AG08395 (cell line): ENCODE measurements at regions not wholly inside any gene's neighbourhood (a gene's known extent, or its start where the extent isn't known, plus 50 kb on each side); places are given as distances from the start of the nearest gene placed in this dataset.

Experiments
- DNase-seq: peaks from one replicate; pipeline ENCODE4 v3.0.0; 2012; ENCODE audit warnings: mixed read lengths, low spot score

DNA sequence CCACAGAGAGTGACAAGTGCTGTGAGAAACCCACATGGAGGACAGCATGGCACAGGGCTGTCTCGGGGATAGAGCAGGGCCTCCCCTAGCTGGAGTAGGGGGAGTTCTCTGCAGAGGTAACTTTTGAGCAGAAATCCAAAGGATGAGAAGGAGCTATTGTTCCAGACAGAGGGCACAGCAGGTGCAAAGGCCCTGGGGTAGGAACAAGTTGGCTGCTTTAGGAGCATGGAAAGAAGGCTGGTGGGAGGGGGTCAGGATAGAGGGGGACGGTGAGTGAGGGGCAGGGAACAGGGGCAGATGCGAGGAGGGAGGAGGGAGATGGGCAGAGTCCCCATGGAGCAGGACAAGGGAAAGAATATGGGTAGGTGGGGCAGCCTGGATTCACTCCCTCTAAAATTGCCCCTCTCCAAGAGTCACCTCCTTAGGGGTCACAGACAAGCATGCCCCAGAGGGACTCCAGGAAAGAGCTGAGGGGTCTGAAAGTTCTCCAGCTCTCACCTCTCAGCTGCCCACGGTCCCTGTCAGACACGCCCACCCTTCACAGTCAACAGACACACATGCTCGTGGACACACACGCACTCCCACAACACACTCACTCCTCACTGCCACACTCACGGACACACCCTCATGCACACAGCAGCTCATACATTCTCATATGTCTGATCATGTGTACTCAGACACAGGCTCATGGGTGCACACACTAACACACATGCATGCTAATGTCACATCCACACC, 110.7 kb downstream of the LITAF start:
- DNase-seq = no peak

DNA sequence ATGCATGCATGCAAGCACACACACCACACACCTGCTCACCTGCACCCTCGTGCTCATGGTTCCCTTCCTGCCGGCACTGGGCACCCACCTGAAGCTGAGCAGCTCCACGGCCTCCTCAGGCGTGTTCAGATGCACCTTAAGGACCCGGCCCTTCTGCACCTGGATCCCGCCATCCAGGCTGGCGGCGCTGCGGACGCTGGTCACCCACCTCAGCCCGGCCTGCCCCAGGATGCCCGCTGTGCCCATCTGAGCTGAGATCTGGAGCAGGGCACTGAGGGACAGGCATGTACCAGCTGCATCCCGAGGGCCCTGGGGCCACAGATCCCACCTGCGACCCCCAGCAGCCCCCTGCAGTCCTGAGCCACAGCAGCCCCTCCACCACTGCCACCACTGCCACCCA, 110.0 kb downstream of the LITAF start:
- DNase-seq = no peak

DNA sequence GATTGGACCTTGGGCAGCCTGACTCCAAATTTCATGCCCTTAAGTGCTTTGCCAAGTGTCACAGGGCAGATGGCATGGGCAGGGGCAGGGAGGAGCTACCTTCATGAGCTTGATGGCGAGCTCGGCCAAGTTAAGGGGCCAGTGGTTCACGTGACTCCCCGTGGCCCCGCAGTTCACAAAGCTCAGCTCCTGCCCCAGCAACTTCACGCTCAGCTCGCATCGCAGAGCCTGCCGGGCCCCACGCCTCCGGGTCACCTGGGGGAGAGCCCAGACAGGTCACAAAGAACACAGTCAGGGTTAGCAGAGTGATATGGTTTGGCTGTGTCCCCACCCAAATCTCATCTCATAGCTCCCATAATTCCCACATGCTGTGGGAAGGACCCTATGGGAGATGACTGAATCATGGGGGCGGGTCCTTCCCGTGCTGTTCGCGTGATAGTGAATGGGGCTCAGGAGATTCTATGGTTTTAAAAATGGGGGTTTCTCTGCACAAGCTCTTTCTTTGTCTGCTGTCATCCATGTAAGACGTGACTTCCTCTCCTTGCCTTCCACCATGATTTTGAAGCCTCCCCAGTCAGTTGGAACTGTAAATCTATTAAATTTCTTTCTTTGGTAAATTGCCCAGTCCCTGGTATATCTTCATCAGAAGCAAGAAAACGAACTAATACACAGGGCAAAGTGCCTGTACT, 108.1 kb downstream of the LITAF start:
- DNase-seq = no peak

DNA sequence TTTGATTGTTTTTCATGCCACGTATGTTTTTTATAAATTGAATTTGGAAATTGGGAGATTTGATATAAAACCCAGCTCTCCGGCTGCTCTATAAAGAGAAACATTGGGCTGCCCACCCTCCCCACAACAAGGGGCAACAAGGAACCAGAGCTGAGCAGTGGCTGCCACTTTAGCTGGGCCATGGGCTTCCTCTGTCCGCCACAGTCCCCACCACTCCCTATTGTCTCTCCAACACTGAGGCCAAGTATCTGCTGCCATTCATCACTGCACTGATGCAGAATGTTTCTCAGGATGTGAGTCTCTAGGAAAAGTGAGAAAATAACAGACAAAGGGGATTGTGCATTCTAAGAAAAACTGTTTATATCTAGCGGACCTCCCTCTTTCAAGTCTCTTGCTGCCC, 106.8 kb downstream of the LITAF start:
- no peak for DNase-seq

DNA sequence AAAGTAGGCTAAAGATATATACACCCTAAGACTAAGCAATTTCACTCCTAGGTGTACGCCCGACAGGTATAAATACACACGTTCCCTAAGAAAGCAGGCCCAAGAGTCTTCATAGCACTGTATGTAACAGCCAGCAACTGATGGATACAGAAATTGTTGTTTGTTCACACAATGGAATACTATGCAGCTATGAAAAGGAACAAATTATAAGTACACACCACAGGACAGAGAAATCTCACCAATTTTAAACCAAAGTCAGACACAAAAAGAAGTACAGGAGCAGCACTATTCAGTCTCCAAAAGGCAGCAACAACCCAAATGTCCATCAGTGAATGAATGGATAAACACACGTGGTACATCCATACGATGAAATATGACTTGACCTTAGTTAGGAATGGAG, 106.1 kb downstream of the LITAF start:
- DNase-seq = no peak

DNA sequence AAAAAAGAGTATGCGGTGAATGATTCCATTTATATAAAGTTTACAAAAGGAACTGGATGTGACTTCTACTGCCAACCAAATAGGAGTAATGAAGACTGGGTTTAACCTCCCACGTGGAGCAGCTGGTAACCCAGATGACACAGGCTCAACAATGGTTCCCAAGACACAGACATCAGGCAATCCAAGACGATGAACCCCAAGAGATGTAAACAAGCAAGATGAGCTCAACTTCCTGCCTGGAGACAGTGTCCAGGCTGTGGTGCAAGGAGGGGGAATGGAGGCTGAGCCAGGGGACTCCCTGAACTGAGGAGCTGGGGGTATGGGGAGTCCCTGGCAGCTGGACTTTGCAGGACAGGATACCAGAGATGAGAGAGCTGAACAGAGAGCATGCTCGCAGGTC, 104.7 kb downstream of the LITAF start:
- DNase-seq = peak; percentile 36

DNA sequence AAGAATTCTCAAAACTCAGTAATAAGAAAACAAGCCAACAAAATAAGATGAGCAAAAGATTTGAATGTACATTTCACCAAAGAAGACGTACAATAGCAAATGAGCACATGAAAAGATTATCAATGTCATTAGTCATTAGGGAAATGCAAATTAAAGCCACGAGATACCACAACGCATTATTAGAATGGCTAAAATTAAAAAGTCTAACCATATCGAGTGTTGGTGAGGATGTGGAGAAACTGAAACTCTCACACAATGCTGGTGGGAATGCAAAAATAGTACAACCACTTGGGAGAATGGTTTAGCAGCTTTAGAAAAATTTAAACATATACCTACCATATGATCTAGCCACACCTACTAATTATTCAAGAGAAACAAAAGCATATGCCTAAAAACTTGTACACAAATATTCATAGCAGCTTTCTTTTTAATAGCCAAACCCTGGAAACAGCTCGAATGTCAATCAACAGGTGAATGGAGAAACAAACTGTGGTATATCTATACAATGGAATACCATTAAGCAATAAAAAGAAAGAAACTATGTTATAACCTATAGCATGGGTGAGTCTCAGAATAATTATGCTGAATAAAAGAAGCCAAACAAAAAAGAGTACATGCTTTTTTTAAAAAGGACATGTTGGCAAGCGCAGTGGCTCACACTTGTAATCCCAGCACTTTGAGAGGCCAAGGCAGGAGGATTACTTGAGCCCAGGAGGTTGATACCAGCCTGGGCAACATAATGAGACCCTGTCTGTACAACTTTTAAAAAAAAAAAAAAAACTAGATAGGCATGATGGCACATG, 103.6 kb downstream of the LITAF start:
- DNase-seq = no peak

DNA sequence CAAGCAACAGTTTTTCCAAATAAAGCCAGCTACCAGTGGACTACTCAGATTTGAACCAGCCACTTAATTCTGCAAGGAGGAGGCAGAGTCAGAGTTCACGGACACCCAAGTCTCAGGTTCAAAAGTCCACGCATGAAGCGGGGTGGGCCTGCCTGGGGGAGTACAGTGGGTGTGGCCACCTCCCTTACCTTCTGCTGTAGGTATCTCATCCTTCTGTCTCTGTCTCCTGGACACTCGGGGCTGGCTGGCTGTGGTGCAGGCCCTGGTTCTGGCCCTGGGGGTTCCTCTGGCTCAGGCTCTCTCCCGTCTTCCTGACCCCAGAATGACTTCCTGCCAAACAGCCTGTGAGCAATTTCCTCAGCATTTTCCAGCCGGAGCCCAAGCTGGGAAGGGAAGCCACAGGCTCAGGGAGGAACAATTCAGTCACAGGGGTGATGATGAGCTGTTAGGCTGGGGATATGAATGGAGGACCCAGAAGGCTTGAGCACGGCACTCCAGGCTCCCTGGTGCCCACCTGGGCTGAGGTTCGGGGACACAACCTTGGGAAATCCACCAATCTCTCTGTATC, 101.9 kb downstream of the LITAF start:
- peak; percentile 62 for DNase-seq

DNA sequence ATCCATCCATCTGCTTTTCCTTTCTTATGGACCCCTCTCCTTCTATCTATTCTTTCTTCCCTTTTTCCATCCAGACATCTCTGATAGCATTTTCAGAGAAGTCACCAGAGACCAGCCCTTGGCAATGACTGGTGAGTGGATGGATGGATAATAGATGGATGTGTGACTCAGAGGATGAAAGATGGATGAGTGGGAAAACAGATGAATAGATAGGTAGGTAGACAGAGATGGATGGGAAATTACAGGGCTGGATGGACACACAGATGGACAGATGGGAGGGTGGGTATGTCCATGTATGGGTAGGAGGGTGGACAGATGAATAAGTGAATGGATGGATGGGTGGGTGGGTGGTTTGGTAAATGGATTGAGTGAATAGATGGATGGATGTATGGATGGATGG, 101.0 kb downstream of the LITAF start:
- DNase-seq = no peak

DNA sequence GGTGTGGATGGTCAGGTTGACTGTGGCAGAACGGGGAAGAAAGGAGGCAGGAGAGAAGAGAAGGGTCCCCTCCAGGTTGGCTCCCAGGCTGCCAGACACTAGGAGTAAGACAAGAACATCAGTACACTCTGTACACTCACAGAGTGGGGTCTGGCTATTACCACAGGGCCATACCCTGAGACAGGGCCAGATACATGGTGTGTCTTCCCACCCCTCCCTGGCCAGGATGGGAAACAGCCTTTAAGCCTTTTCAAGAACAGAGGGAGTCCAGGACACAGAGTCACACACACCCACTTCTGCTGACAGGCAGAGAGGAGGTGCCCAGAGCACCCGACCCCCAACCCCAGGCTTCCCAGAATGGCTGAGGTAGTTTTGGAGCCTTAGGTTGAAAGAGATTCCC, 99.4 kb downstream of the LITAF start:
- DNase-seq = no peak

DNA sequence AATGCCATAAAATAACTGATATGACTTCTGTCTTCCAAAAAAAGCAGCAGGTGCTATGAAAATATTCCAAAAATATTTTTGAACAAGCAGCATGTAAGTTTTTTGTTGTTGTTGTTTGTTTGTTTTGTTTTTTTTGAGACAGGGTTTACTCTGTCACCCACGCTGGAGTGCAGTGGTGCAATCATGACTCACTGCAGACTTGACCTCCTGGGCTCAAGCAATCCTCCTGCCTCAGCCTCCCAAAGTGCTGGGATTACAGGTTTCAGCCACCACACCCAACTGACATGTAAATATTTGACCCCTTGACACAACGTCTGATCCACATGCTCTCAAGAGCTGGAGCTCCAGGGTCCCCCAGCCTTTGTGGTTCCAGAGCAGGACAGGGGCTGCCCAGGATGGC, 98.4 kb downstream of the LITAF start:
- DNase-seq = no peak

DNA sequence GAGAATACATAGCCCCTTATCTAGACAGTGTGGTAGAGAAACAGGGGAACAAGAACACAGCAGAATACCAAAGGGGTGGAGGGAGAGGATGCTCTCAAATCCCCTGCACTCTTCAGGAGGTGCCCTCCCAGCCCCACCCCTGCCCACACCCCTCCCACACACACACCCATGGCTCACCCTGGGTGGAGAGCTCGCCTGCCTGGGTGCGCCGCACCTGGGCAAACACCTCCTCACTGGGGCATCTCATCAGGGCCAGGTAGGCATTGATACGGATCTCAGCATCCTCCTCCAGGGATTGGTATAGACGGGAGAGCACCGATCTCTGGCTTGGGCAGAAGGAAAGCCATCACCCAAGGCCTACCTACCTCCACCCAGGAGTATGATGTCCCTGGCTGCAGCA, 95.2 kb downstream of the LITAF start:
- DNase-seq = no peak

DNA sequence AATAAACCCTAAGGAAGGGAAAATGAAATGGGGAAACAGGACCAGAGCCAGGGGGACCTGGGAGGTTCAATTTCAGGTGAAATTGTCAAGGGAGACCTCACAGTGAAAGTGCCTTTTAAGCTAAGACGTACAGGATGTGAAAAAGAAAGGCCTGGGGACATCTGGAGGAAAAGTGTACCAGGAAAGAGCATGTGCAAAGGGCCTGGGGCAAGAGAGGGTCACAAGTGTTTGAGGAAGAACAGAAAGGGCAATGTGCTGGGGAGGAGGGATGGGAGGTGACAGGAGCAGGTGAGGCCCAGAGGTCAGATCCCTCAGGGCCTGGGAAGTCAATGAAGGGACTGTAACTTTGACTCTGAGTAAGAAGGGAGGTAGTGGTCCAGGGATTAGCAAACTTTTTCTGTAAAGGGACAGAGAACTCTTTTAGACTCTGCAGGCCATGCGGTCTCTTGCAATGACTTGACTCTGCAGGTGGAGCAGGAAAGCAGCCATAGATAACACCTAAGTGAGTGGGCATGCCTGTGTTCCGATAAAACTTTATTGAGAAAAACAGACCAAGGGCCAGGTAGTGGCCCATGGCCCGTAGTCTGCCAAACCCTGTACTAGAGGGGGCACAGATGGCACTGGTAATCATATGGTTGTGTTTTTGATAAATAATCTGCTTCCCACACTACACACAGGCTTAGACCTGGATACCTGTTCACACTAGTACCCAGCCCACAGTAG, 93.8 kb downstream of the LITAF start:
- DNase-seq = no peak

DNA sequence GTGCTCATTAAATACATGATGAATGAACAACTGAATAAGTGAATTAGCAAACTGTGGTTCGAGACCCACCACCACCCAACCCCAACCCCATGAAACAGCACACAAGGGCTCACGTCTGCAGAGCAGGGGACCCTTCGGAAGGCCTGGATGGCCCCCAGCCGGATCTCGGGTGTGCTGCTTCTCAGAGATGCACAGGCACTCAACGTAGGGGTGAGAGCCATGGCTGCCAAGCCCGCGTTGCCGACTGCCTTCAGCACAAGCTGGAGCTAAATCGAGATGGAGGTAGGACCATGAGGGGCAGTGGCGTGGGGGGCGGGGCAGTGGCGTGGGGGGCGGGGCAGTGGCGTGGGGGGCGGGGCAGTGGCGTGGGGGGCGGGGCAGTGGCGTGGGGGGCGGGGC, 93.2 kb downstream of the LITAF start:
- no peak for DNase-seq

DNA sequence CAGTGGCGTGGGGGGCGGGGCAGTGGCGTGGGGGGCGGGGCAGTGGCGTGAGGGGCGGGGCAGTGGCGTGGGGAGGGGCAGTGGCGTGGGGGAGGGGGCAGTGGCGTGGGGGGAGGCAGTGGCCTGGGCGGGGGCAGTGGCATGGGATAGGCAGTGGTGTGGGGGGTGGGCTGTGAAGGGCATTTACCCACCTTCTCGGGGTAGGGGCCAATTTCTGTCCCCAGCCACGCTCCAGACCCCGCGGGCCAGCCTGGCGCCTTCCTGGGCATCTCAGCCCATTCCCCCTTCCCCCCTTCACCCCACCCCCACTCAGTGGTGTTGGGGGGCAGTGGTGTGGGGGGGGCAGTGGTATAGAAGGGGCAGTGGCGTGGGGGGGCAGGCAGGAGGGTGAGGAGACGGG, 92.7 kb downstream of the LITAF start:
- no peak for DNase-seq

DNA sequence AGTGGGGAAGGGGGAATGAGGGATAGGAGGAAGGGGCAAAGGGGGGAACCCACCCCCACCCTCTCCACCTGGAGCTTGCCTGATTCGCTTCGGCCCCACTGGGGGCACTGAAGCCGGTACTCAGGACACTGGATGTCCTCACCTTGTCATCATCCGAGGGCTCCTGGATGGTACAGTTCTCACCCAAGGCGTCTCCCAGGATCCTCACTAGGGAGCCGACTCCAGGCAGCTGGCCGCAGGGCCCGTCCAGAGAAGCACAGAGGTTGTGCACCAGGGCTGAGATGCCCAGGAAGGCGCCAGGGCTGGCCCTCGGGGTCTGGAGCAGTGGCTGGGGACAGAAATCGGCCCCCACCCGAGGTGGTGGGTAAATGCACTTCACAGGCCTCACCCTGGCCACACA, 92.3 kb downstream of the LITAF start:
- DNase-seq = no peak

DNA sequence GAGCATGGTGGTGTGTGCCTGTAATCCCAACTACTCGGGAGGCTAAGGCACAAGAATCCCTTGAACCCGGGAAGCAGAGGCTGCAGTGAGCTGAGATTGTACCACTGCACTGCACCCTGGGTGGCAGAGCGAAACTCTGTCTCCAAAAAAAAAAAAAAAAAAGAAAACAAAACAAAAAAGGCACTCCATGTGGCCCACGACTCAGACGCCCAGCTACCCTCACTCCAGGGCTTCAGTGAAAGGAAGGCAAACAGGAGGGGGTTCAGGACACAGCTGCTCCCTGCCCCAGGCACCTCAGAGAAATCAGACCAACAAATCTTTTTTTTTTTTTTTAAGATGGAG, 91.7 kb downstream of the LITAF start:
- no peak for DNase-seq
